GM21390 (cell line): ENCODE measurements at regions not wholly inside any gene's neighbourhood (a gene's known extent, or its start where the extent isn't known, plus 50 kb on each side); places are given as distances from the start of the nearest gene placed in this dataset.

Experiments
- ATAC-seq: cut with Tn5 transposase; IDR thresholded peaks from one replicate; pipeline ENCODE4 v1.9.1; 2021; ENCODE audit not compliant: unreplicated experiment

- no peak for ATAC-seq
These were observed 170.1 kb upstream of the HAAO start for GRCh38 chr2:42962508-42962953.

- no peak for ATAC-seq
These were observed 169.6 kb upstream of the HAAO start for GRCh38 chr2:42961961-42962360.

DNA sequence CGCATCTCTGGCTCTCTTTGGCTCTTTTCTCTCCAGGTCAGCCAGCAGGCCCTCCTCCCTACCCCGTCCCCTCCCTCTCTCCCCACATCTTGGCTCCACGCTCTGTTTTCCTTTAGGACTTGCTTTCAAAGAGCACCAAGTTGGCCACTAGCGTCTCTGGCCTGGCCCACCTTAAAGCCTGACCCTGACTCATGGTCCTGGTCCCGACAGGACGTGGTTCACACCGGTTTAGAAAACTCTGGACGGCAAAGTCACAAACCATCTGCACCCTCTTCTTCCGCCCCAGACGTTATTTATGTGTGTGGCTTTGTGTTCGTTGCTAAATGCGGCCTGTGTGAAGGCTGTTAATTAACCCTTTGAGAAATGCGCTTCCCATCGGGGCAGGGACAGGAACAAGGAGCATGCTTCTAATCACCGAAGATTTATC, 169.0 kb upstream of the HAAO start:
- ATAC-seq = no peak

DNA sequence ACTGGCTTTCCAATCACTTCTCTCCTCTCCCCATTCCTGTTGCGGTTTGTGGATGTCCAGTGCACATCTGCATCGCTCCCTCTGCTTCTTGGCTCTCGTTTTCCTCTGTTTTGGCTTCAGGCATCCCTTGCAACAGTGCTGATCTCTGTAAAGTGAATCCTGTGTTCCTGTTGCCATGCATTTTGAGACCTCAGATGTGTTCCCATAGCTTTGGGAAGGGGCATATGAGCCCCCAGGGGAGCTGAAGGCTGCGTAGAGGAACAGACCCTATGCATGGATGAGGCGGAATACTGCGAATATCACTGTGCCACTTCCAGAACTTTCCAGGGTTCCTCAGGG, 168.4 kb upstream of the HAAO start:
- no peak for ATAC-seq

GRCh38 chr2:42960002-42960841, 167.8 kb upstream of the HAAO start:
- no peak for ATAC-seq

- no peak for ATAC-seq
These were observed 167.0 kb upstream of the HAAO start for GRCh38 chr2:42959234-42960001.

DNA sequence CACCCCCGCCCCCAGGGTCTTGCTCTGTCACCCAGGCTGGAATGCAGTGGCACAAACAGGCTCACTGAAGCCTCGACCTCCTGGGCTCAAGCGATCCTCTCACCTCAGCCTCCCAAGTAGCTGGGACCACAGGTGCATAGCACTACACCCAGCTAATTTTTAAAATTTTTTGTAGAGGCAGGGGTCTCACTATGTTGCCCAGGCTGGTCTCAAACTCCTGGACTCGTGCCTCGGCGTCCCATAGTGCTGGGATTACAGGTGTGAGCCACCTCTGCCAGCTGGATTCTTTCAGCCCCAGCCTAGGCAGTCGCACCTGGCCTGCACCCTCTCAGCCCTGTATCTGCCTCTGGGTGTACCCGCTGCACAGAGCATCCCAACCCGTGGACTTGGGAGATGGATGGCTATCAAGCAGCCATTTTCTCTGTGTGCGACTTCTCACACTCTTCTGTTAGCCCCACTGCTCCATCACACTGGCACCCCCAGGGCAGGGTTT, 166.4 kb upstream of the HAAO start:
- ATAC-seq = no peak

GRCh38 chr2:42957861-42958301, 165.5 kb upstream of the HAAO start:
- ATAC-seq = no peak

DNA sequence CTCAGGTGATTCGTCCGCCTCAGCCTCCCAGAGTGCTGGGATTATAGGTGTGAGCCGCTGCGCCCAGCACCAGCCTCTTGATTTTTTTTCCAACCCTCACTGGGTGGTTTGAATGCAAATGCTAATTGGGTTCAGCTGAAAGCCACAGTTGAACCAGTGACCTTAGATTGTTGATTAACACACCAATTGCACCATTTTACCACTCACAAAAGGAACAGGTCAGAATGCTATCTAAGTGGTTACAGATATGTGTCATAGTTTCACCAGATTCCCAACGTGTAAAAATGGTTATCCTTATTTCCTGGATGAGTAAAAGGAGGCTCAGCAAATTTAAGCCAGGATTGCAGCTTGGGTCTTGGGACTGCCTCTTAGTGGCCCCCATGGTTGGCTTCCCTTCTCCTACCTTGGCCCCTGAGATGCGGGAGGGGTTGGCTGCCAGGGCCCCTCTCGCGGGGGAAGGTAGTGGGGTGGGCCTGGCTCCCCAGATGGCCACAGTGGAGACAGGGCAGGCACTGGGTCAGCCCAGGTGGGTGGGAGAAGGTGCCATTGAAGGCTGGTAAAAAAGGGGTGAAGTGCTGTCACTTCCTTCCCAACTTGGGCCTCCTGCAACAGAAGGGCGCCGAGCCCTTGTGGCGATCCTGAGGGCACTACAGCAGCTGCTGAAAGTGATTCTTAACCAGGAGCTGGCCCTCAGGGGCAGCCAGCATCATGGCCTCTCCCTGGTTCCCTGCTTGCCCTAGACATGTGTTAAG, 164.9 kb upstream of the HAAO start:
- ATAC-seq = no peak

- ATAC-seq = no peak
These were observed 162.0 kb upstream of the HAAO start for GRCh38 chr2:42954227-42954962.

- no peak for ATAC-seq
These were observed 160.8 kb upstream of the HAAO start for GRCh38 chr2:42953216-42953615.

- no peak for ATAC-seq
These were observed 159.0 kb upstream of the HAAO start for GRCh38 chr2:42951263-42951938.

DNA sequence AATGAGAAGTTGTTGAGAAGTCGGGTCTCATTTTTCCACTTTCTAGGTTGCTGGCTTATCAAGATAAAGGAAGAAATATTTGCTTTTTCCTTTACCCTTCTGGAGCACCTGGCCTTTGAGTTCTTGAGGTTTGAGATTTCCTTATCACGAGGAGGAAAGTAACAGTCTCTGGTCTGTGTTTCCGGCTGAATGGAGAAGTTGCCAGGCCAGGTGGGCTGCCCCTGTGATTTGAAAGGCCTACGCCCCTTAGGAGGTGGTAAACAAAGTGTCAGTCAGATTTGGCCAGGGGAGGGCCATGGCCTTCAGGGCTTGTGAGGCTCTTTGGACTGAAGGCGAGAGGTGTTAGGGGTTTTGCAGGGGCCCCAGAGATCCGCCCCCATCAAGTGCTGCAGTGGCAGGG, 156.7 kb upstream of the HAAO start:
- no peak for ATAC-seq

GRCh38 chr2:42947809-42948600, 155.6 kb upstream of the HAAO start:
- no peak for ATAC-seq

- no peak for ATAC-seq
These were observed 152.5 kb upstream of the HAAO start for GRCh38 chr2:42944779-42945415.

DNA sequence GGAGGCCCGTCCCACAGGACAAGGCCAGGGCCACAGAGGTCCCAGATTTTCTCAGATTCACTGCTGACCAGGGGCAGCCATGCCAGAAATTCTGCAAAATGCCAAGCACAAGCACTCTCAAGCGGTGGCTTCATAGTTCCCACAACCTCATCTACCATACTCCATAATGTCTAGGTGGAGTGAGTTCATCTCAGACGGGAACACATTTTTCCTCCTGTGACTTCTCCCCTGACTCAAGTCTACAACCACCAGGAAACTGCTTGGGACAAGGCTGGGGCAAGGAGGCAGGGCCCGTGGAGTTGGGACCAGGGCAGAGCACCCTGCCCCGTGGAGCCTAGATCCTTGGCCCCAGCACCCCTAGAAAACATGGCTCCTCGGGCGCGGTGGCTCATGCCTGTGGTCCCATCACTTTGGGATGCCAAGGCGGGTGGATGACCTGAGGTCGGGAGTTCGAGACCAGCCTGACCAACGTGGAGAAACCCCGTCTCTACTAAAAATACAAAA, 150.7 kb upstream of the HAAO start:
- ATAC-seq = no peak

GRCh38 chr2:42942214-42942989, 150.0 kb upstream of the HAAO start:
- no peak for ATAC-seq

DNA sequence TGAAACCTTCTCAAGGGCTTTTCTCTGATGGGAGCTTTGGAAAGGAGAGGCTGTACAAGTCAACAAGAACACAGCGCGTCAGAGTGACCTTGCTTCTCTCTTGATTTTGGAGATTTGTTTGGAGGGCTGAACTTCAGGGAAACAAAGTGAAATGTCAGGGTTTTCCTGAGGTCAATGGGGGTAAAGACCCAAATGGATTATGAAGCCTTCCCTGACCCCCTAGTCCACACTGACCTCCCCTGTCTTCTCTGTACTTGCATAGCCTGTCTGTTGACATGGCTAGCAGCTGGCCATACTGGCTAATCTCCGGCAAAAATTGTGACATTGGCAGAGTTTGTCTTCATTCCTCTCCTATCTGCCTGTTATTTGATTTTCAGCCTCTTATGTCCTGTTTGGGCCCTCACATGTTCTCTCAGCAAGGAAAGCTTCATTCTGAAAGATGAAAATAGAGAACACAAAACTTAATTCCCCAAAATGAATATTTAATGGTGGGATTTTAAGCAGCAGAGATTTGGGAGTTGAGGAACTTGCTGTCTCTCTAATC, 149.3 kb upstream of the HAAO start:
- ATAC-seq = no peak
